ENCODE measurements at regions not wholly inside any gene's neighbourhood (a gene's known extent, or its start where the extent isn't known, plus 50 kb on each side); places are given as distances from the start of the nearest gene placed in this dataset.

GRCh38 chr5:116730185-116730584 is 155.6 kb upstream of the SEMA6A start:
- Histone ChIP-seq H4K20me1 (replicated peaks; ENCODE audit: control insufficient read depth, extremely low read depth, insufficient read depth, low read length) (no peaks in the 10 kb centered on the region), H3K4me2 (ENCODE audit: insufficient read depth, low read length) (no peak overlapping the region), H3K4me3 (replicated peaks in 1 of 3; ENCODE audit: insufficient read depth in 1 of 3, low read depth in 1 of 3, low read length in 3 of 3) (no peak overlapping the region), H3K27me3 (ENCODE audit: control insufficient read depth in 2 of 2, insufficient read depth in 2 of 2, low read length in 2 of 2) (no peaks in the 10 kb centered on the region), H3K27ac (ENCODE audit: insufficient read depth, low read depth, low read length) (no peak overlapping the region), H3K79me2 (ENCODE audit: control insufficient read depth, insufficient read depth, low read length) (no peaks in the 10 kb centered on the region), H3K9me3 (replicated peaks; ENCODE audit: control insufficient read depth, insufficient read depth, low read length) (no peaks in the 10 kb centered on the region), H3K9ac (replicated peaks; ENCODE audit: extremely low read depth, insufficient read depth, low read length) (no peak overlapping the region), H2AFZ (ENCODE audit: low read depth, low read length) (no peak overlapping the region), H3K4me1 (ENCODE audit: control insufficient read depth, extremely low read depth, insufficient read depth, low read length) (no peaks in the 10 kb centered on the region), H3K36me3 (ENCODE audit: control insufficient read depth in 2 of 2, extremely low read depth in 1 of 2, insufficient read depth in 2 of 2, low read length in 2 of 2) (no peaks in the 10 kb centered on the region), H3K9me1 (replicated peaks; ENCODE audit: control insufficient read depth, extremely low read depth, insufficient read depth, low read length) (no peaks in the 10 kb centered on the region)
- DNase-seq (ENCODE audit: low read depth, low spot score) (no peak), FAIRE-seq (no peak)
- dilution Hi-C loops (cut with MboI; ENCODE audit: extremely low pct_ligation_motif_present, low sequenced_read_pairs) (no loop called here), intact Hi-C loops (cut with micrococcal nuclease) (no loop called here)
- TF ChIP-seq MYC (IDR thresholded peaks at IDR 0.05; ENCODE audit: low read depth, low read length) (no peak), CTCF (IDR thresholded peaks at IDR 0.05; ENCODE audit: extremely low read depth in 1 of 2, insufficient read depth in 1 of 2, low read depth in 1 of 2, low read length in 2 of 2) (no peak), MAX (IDR thresholded peaks at IDR 0.05; ENCODE audit: insufficient read depth, insufficient read length) (no peak), EZH2 (IDR thresholded peaks at IDR 0.05; ENCODE audit: borderline replicate concordance, low read depth, low read length, severe bottlenecking) (no peak), POLR2AphosphoS5 (IDR thresholded peaks at IDR 0.05; ENCODE audit: insufficient read depth, low read depth, low read length) (no peak), JUN (IDR thresholded peaks at IDR 0.05; ENCODE audit: borderline replicate concordance, insufficient read depth, insufficient read length, low read depth) (no peak), POLR2A (IDR thresholded peaks at IDR 0.05; ENCODE audit: low read depth, low read length) (no peak), GATA2 (IDR thresholded peaks at IDR 0.05; ENCODE audit: insufficient read depth, insufficient read length, low read depth, low read length) (no peak), FOS (IDR thresholded peaks at IDR 0.05; ENCODE audit: borderline replicate concordance, insufficient read depth, low read length) (no peak)
- CTCF ChIA-PET, result no interaction called here
- BruUV-seq (replicated peaks), result no TSS peak
- POLR2A ChIA-PET, result no interaction called here
